ENCODE measurements at regions not wholly inside any gene's neighbourhood (a gene's known extent, or its start where the extent isn't known, plus 50 kb on each side); places are given as distances from the start of the nearest gene placed in this dataset.

GRCh38 chr1:14507262-14507661, 91.2 kb upstream of the KAZN start:
- Histone ChIP-seq H3K27me3 (ENCODE audit: insufficient read depth, poor library complexity, severe bottlenecking) (no peaks in the 10 kb centered on the region), H3K4me3 (replicated peaks; ENCODE audit: insufficient read depth, low read length) (no peak overlapping the region), H3K27ac (replicated peaks) (no peak overlapping the region)
- DNase-seq (ENCODE audit: low read depth in 1 of 2, low spot score in 1 of 2): no peak
- TF ChIP-seq SPI1 (IDR thresholded peaks at IDR 0.05; ENCODE audit: borderline replicate concordance, low read depth) (no peak), POLR2AphosphoS5 (IDR thresholded peaks at IDR 0.05; ENCODE audit: low read depth) (no peak), REST (IDR thresholded peaks at IDR 0.05; ENCODE audit: insufficient replicate concordance, low read depth) (no peak), CTCF (IDR thresholded peaks at IDR 0.05; ENCODE audit: insufficient read depth, low read length) (no peak), GABPA (IDR thresholded peaks at IDR 0.05; ENCODE audit: low read depth) (no peak)

- H3K4me3 ChIP-seq (replicated peaks; ENCODE audit: insufficient read depth, low read length): no peak overlapping the region
- no peak for DNase-seq (ENCODE audit: low read depth in 1 of 2, low spot score in 1 of 2)
- H3K27ac ChIP-seq (replicated peaks): no peak overlapping the region
- no peaks in the 10 kb centered on the region for H3K27me3 ChIP-seq (ENCODE audit: insufficient read depth, poor library complexity, severe bottlenecking)
- TF ChIP-seq GABPA (IDR thresholded peaks at IDR 0.05; ENCODE audit: low read depth) (no peak), REST (IDR thresholded peaks at IDR 0.05; ENCODE audit: insufficient replicate concordance, low read depth) (no peak), SPI1 (IDR thresholded peaks at IDR 0.05; ENCODE audit: borderline replicate concordance, low read depth) (no peak), CTCF (IDR thresholded peaks at IDR 0.05; ENCODE audit: insufficient read depth, low read length) (no peak), POLR2AphosphoS5 (IDR thresholded peaks at IDR 0.05; ENCODE audit: low read depth) (no peak)
These were observed 89.9 kb upstream of the KAZN start for GRCh38 chr1:14508613-14509012.

- DNase-seq (ENCODE audit: low read depth in 1 of 2, low spot score in 1 of 2): no peak
These were observed 87.3 kb upstream of the KAZN start for GRCh38 chr1:14511166-14511680.

More at GRCh38 chr1:14511166-14511680, 87.3 kb upstream of the KAZN start:
- no peak overlapping the region for H3K4me3 ChIP-seq (replicated peaks; ENCODE audit: insufficient read depth, low read length)
- no peak overlapping the region for H3K27ac ChIP-seq (replicated peaks)
- H3K27me3 ChIP-seq (ENCODE audit: insufficient read depth, poor library complexity, severe bottlenecking): no peaks in the 10 kb centered on the region
- no peak for TF ChIP-seq REST (IDR thresholded peaks at IDR 0.05; ENCODE audit: insufficient replicate concordance, low read depth)
- no peak for TF ChIP-seq SPI1 (IDR thresholded peaks at IDR 0.05; ENCODE audit: borderline replicate concordance, low read depth)
- no peak for TF ChIP-seq GABPA (IDR thresholded peaks at IDR 0.05; ENCODE audit: low read depth)
- TF ChIP-seq CTCF (IDR thresholded peaks at IDR 0.05; ENCODE audit: insufficient read depth, low read length): no peak
- no peak for TF ChIP-seq POLR2AphosphoS5 (IDR thresholded peaks at IDR 0.05; ENCODE audit: low read depth)
